T-cell (primary cell): ENCODE measurements at regions not wholly inside any gene's neighbourhood (a gene's known extent, or its start where the extent isn't known, plus 50 kb on each side); places are given as distances from the start of the nearest gene placed in this dataset.
"Not testable (repeated sequence)": the region's sequence is repeated elsewhere in the genome, so short reads cannot be mapped to it uniquely, and the experiment has no call there.

Source experiments
- ATAC-seq, 4 experiments: fragments of 200-7000 bp in 3 of 4; fragments of 150-1000 bp in 1 of 4; cut with Tn5 transposase; replicated peaks in 1 of 4; 1 replicate in 3 of 4; 2 replicates in 1 of 4; pipeline ENCODE4 v1.10.0; 2021; ENCODE audit warnings: moderate library complexity in 3 of 4, mild to moderate bottlenecking in 2 of 4, moderate number of reproducible peaks in 1 of 4
- CTCF ChIA-PET, 2 donors: fragments of 300-600 bp; sonication (Branson Sonifier 250); formaldehyde crosslinking; loops; one replicate each; lab custom pipeline; 2022; ENCODE audit warnings: antibody characterized with exemption in 2 of 2; lab: Charles Lee
- POLR2A ChIA-PET, 2 donors: fragments of 300-600 bp; sonication (Branson Sonifier 250); formaldehyde crosslinking; loops; one replicate each; lab custom pipeline; 2022; ENCODE audit warnings: antibody characterized with exemption in 2 of 2; lab: Charles Lee
- DNase-seq, 35 experiments: peaks; one replicate each; pipeline versions ENCODE4 v3.0.0 to v3.0.0-alpha.2; 2013 to 2023
- H3K27ac ChIP-seq: one replicate; pipeline ENCODE4 v1.5.1; 2013; ENCODE audit warnings: low read length
- H3K27me3 ChIP-seq, 2 experiments: replicated peaks in 1 of 2; 1 replicate in 1 of 2; 2 replicates in 1 of 2; pipeline versions ENCODE4 v1.6.1 to v1.7.0; 2013; ENCODE audit warnings: low read length in 1 of 2, mixed read lengths in 1 of 2; ENCODE audit not compliant: control insufficient read depth in 2 of 2, insufficient read depth in 2 of 2; ENCODE audit errors: extremely low read depth in 1 of 2
- H3K36me3 ChIP-seq, 2 donors: 1 replicate in 1 of 2; 2 replicates in 1 of 2; pipeline versions ENCODE4 v1.6.1 to v1.7.0; 2013; ENCODE audit warnings: low read length in 1 of 2; ENCODE audit not compliant: control insufficient read depth in 2 of 2, insufficient read depth in 1 of 2; ENCODE audit errors: extremely low read depth in 1 of 2
- H3K4me1 ChIP-seq, 2 experiments: 1 replicate in 1 of 2; 2 replicates in 1 of 2; pipeline versions ENCODE4 v1.6.1 to v1.7.0; 2013; ENCODE audit warnings: low read length in 2 of 2, mixed read lengths in 1 of 2; ENCODE audit not compliant: insufficient read depth in 2 of 2, control insufficient read depth in 1 of 2; ENCODE audit errors: extremely low read depth in 1 of 2
- H3K4me3 ChIP-seq, 2 donors: 1 replicate in 1 of 2; 2 replicates in 1 of 2; pipeline versions ENCODE4 v1.5.1 to v1.7.0; 2013; ENCODE audit warnings: mild to moderate bottlenecking in 2 of 2, low read length in 1 of 2, moderate library complexity in 1 of 2; ENCODE audit not compliant: control insufficient read depth in 1 of 2; ENCODE audit errors: extremely low read depth in 1 of 2
- H3K9me3 ChIP-seq: 2 replicates; pipeline ENCODE4 v1.7.0; 2013
- H3K27ac Mint-ChIP-seq, 2 donors: one replicate each; pipeline ENCODE4 v1.8.0; 2020 to 2021; ENCODE audit warnings: mild to moderate bottlenecking in 2 of 2, mixed read lengths in 2 of 2
- H3K27me3 Mint-ChIP-seq, 2 donors: one replicate each; pipeline ENCODE4 v1.8.0; 2021 to 2022; ENCODE audit warnings: mixed read lengths in 2 of 2
- H3K36me3 Mint-ChIP-seq: one replicate; pipeline ENCODE4 v1.8.0; 2021; ENCODE audit warnings: mixed read lengths
- H3K4me1 Mint-ChIP-seq, 3 donors: one replicate each; pipeline ENCODE4 v1.8.0; 2020 to 2022; ENCODE audit warnings: mixed read lengths in 3 of 3, mild to moderate bottlenecking in 1 of 3
- H3K4me3 Mint-ChIP-seq, 3 donors: one replicate each; pipeline ENCODE4 v1.8.0; 2020 to 2022; ENCODE audit warnings: mild to moderate bottlenecking in 3 of 3, mixed read lengths in 3 of 3, moderate library complexity in 3 of 3
- H3K9me3 Mint-ChIP-seq, 3 donors: one replicate each; pipeline ENCODE4 v1.8.0; 2020 to 2022; ENCODE audit warnings: mixed read lengths in 3 of 3
- WGBS: methylation state at CpG from one replicate; pipeline ENCODE4 v1.1.5; 2013; ENCODE audit warnings: missing lambda C conversion rate; ENCODE audit not compliant: insufficient coverage; 5-methylcytosine and 5-hydroxymethylcytosine counted together

- peaks cover 10 to 26% (median 19%) of the 10 kb centered on the region in 3 donors for H3K9me3 Mint-ChIP-seq
- no peak overlapping the region for H3K4me3 Mint-ChIP-seq
- ATAC-seq (no peak), DNase-seq (no peak)
- H3K4me1 Mint-ChIP-seq: no peaks in the 10 kb centered on the region
- Histone ChIP-seq H3K9me3 (no peaks in the 10 kb centered on the region), H3K4me3 (no peak overlapping the region), H3K36me3 (no peaks in the 10 kb centered on the region), H3K4me1 (no peaks in the 10 kb centered on the region), H3K27me3 (no peaks in the 10 kb centered on the region), H3K27ac (no peak overlapping the region)
- POLR2A ChIA-PET: no interaction called here
- no peak overlapping the region for H3K27ac Mint-ChIP-seq
- 92% methylated on average over 29 of the region's 37 CpGs for WGBS
- H3K36me3 Mint-ChIP-seq: no peaks in the 10 kb centered on the region
- CTCF ChIA-PET: no interaction called here
- H3K27me3 Mint-ChIP-seq: no peaks in the 10 kb centered on the region
Measured at GRCh38 chr13:54799621-54800226, 1771.1 kb downstream of the OLFM4 start.

- ATAC-seq: no peak
- H3K4me1 Mint-ChIP-seq: no peaks in the 10 kb centered on the region
- 100% methylated on average over 2 of the region's 4 CpGs for WGBS
- Histone ChIP-seq H3K4me1 (no peaks in the 10 kb centered on the region), H3K4me3 (no peak overlapping the region), H3K36me3 (no peaks in the 10 kb centered on the region), H3K27ac (no peak overlapping the region), H3K27me3 (no peaks in the 10 kb centered on the region), H3K9me3 (no peaks in the 10 kb centered on the region)
- DNase-seq: no peak
- H3K9me3 Mint-ChIP-seq: peaks cover 18 to 34% (median 21%) of the 10 kb centered on the region in 3 donors
- no peak overlapping the region for H3K4me3 Mint-ChIP-seq
- H3K36me3 Mint-ChIP-seq: no peaks in the 10 kb centered on the region
- POLR2A ChIA-PET: no interaction called here
- no peaks in the 10 kb centered on the region for H3K27me3 Mint-ChIP-seq
- H3K27ac Mint-ChIP-seq: no peak overlapping the region
- CTCF ChIA-PET: no interaction called here
Measured at GRCh38 chr13:54802226-54802625, 1773.6 kb downstream of the OLFM4 start.

GRCh38 chr13:54805743-54806142 is 1777.1 kb downstream of the OLFM4 start:
- ATAC-seq (no peak), DNase-seq (no peak)
- Histone ChIP-seq H3K27me3 (no peaks in the 10 kb centered on the region), H3K27ac (no peak overlapping the region), H3K36me3 (no peaks in the 10 kb centered on the region), H3K9me3 (no peaks in the 10 kb centered on the region), H3K4me3 (no peak overlapping the region), H3K4me1 (no peaks in the 10 kb centered on the region)
- H3K4me3 Mint-ChIP-seq: no peak overlapping the region
- peaks cover 13 to 30% (median 21%) of the 10 kb centered on the region in 3 donors for H3K9me3 Mint-ChIP-seq
- WGBS: no CpG with 5 or more reads among the region's 3 CpGs
- POLR2A ChIA-PET: no interaction called here
- no peak overlapping the region for H3K27ac Mint-ChIP-seq
- no peaks in the 10 kb centered on the region for H3K4me1 Mint-ChIP-seq
- CTCF ChIA-PET: no interaction called here
- H3K36me3 Mint-ChIP-seq: no peaks in the 10 kb centered on the region
- no peaks in the 10 kb centered on the region for H3K27me3 Mint-ChIP-seq

- H3K27ac ChIP-seq, H3K27me3 Mint-ChIP-seq, DNase-seq, H3K36me3 Mint-ChIP-seq, H3K9me3 ChIP-seq, H3K4me3 Mint-ChIP-seq, H3K4me1 ChIP-seq, POLR2A ChIA-PET, H3K36me3 ChIP-seq, H3K4me3 ChIP-seq, H3K27ac Mint-ChIP-seq, H3K27me3 ChIP-seq, ATAC-seq, H3K4me1 Mint-ChIP-seq: not testable (repeated sequence)
- CTCF ChIA-PET: interaction anchor here in 1 of 2 donors (0.6 kb wide), 1 partner anchor 21 kb away, joined by 3 read pairs; no protein-coding TSS in a partner anchor
- WGBS: 10% methylated on average over 2 of the region's 4 CpGs
- peaks cover 24 to 39% (median 30%) of the 10 kb centered on the region in 3 donors for H3K9me3 Mint-ChIP-seq
Measured at GRCh38 chr13:54821938-54822470, 1793.4 kb downstream of the OLFM4 start.

- ATAC-seq, CTCF ChIA-PET, H3K27me3 ChIP-seq: not testable (repeated sequence)
Measured at GRCh38 chr13:54829391-54830068, 1800.9 kb downstream of the OLFM4 start.

GRCh38 chr13:54836273-54836672 is 1807.7 kb downstream of the OLFM4 start:
- CTCF ChIA-PET: no interaction called here

More at GRCh38 chr13:54829391-54830068, 1800.9 kb downstream of the OLFM4 start:
- DNase-seq, H3K4me3 ChIP-seq, H3K27ac ChIP-seq, H3K9me3 ChIP-seq, H3K4me1 Mint-ChIP-seq, POLR2A ChIA-PET, H3K4me3 Mint-ChIP-seq, H3K27ac Mint-ChIP-seq, H3K36me3 ChIP-seq, H3K4me1 ChIP-seq, H3K36me3 Mint-ChIP-seq, H3K27me3 Mint-ChIP-seq: not testable (repeated sequence)
- peaks cover 16 to 44% (median 22%) of the 10 kb centered on the region in 3 donors for H3K9me3 Mint-ChIP-seq
- 91% methylated on average over 20 of the region's 28 CpGs for WGBS

More at GRCh38 chr13:54836273-54836672, 1807.7 kb downstream of the OLFM4 start:
- Histone ChIP-seq H3K36me3 (no peaks in the 10 kb centered on the region), H3K4me1 (no peaks in the 10 kb centered on the region), H3K27me3 (no peaks in the 10 kb centered on the region), H3K4me3 (no peak overlapping the region), H3K27ac (no peak overlapping the region), H3K9me3 (no peaks in the 10 kb centered on the region)
- H3K27ac Mint-ChIP-seq: no peak overlapping the region
- no peak for ATAC-seq
- H3K27me3 Mint-ChIP-seq: no peaks in the 10 kb centered on the region
- H3K9me3 Mint-ChIP-seq: peaks cover 9 to 18% (median 14%) of the 10 kb centered on the region in 3 donors
- no peak overlapping the region for H3K4me3 Mint-ChIP-seq
- no peak for DNase-seq
- no peaks in the 10 kb centered on the region for H3K36me3 Mint-ChIP-seq
- H3K4me1 Mint-ChIP-seq: no peaks in the 10 kb centered on the region
- 67% methylated on average over 1 of the region's 4 CpGs for WGBS
- POLR2A ChIA-PET: no interaction called here
